ENCODE measurements at regions not wholly inside any gene's neighbourhood (a gene's known extent, or its start where the extent isn't known, plus 50 kb on each side); places are given as distances from the start of the nearest gene placed in this dataset.

DNA sequence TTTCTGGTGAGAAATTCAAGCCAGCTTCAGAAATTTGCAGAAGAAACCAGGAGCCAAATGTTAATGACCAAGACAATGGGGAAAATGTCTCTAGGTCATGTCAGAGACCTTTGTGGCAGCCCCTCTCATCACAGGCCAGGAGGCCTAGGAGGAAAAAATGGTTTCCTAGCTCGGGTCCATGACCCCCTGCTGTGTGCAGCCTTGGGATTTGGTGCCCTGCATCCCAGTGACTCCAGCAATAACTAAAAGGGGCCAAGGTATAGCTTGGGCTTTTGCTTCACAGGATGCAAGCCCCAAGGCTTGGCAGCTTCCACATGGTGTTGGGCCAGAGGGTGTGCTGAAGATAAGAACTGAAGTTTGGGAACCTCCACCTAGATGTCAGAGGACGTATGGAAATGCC, 814.7 kb upstream of the SLIT2 start:
- Histone ChIP-seq H3K9me3 (ENCODE audit: control insufficient read depth in 2 of 2, low read length in 2 of 2) (no peaks in the 10 kb centered on the region), H3K4me1 (ENCODE audit: control insufficient read depth, insufficient read depth, low read length) (no peaks in the 10 kb centered on the region), H3K36me3 (ENCODE audit: control insufficient read depth in 2 of 2, insufficient read depth in 2 of 2, low read length in 2 of 2) (no peaks in the 10 kb centered on the region), H3K27ac (ENCODE audit: low read length) (no peak overlapping the region), H3K27me3 (ENCODE audit: control insufficient read depth in 1 of 2, insufficient read depth in 2 of 2, low read length in 2 of 2) (no peaks in the 10 kb centered on the region), H3K4me3 (ENCODE audit: low read length in 2 of 2) (no peak overlapping the region), H3K9ac (ENCODE audit: low read length in 2 of 2) (no peak overlapping the region)

DNA sequence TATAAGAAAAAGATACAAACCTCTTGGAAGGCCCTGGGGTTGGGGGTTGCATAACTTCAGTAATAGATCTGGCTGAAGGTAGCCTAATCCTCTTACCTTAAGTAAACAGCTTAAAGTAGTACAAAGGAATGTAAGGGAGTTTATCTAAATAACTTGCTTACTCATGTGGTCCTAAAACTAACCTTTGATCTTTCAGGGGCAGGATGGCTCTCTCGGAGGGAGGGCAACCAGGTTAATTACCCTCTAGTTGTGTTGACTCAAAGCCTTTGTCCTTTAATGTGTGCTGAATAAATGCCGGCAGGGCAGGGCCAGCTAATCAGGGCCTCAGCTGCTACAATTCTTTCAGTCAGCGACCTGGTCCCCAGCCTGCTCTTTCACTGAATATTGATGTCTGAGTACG, 822.0 kb upstream of the SLIT2 start:
- H3K9ac ChIP-seq (ENCODE audit: low read length in 2 of 2) = no peak overlapping the region

DNA sequence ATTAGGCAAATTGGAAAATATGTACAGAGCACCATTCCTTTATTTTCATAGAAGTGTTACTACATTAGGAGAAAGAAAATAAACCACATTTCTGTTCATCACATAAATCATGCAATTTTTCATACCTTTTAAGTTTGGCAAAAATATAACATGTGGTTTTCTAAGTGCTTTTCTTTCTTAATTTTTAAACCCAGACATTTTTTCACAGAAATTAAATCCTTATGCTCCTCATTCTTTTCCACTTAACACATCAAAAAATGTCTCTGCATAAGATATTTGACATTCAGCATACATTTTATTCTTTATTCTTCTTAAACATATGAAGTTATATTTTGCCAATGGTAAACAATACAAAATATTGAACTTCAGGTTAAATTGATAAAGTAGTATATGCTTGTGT, 826.6 kb upstream of the SLIT2 start:
- Histone ChIP-seq H3K9ac (ENCODE audit: low read length in 2 of 2) (no peak overlapping the region), H3K9me3 (ENCODE audit: control insufficient read depth in 2 of 2, low read length in 2 of 2) (peaks cover 0 to 9% of the 10 kb centered on the region in 2 donors), H3K27ac (ENCODE audit: low read length) (no peak overlapping the region), H3K27me3 (ENCODE audit: control insufficient read depth in 1 of 2, insufficient read depth in 2 of 2, low read length in 2 of 2) (no peaks in the 10 kb centered on the region), H3K4me1 (ENCODE audit: control insufficient read depth, insufficient read depth, low read length) (no peaks in the 10 kb centered on the region), H3K36me3 (ENCODE audit: control insufficient read depth in 2 of 2, insufficient read depth in 2 of 2, low read length in 2 of 2) (no peaks in the 10 kb centered on the region), H3K4me3 (ENCODE audit: low read length in 2 of 2) (no peak overlapping the region)

More for the DNA sequence above, 822.0 kb upstream of the SLIT2 start:
- H3K9me3 ChIP-seq (ENCODE audit: control insufficient read depth in 2 of 2, low read length in 2 of 2) = peaks cover 0 to 9% of the 10 kb centered on the region in 2 donors
- H3K36me3 ChIP-seq (ENCODE audit: control insufficient read depth in 2 of 2, insufficient read depth in 2 of 2, low read length in 2 of 2) = no peaks in the 10 kb centered on the region
- H3K27me3 ChIP-seq (ENCODE audit: control insufficient read depth in 1 of 2, insufficient read depth in 2 of 2, low read length in 2 of 2) = no peaks in the 10 kb centered on the region
- H3K27ac ChIP-seq (ENCODE audit: low read length) = no peak overlapping the region
- no peaks in the 10 kb centered on the region for H3K4me1 ChIP-seq (ENCODE audit: control insufficient read depth, insufficient read depth, low read length)
- no peak overlapping the region for H3K4me3 ChIP-seq (ENCODE audit: low read length in 2 of 2)

DNA sequence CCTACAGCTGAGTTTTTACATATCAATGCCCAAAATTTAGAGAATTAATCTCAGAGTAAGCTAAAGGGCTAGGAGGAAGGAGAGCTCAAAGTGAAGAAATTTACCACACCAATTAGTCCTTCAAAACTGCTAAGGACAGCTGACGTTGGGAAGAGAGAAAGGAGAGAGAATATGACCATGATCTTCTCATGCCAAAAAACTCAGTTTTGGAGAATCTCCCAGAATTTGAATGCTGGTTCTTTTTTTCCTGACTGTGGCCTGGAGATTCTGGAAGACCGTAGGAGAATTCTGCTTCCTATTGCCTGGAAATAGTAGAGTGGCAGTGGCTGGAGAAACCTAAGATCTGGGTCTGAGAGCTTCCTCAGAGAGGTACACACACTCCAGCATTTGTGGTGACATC, 834.4 kb upstream of the SLIT2 start:
- Histone ChIP-seq H3K27me3 (ENCODE audit: control insufficient read depth in 1 of 2, insufficient read depth in 2 of 2, low read length in 2 of 2) (no peaks in the 10 kb centered on the region), H3K9ac (ENCODE audit: low read length in 2 of 2) (no peak overlapping the region), H3K4me3 (ENCODE audit: low read length in 2 of 2) (no peak overlapping the region), H3K27ac (ENCODE audit: low read length) (no peak overlapping the region), H3K4me1 (ENCODE audit: control insufficient read depth, insufficient read depth, low read length) (no peaks in the 10 kb centered on the region), H3K9me3 (ENCODE audit: control insufficient read depth in 2 of 2, low read length in 2 of 2) (no peaks in the 10 kb centered on the region), H3K36me3 (ENCODE audit: control insufficient read depth in 2 of 2, insufficient read depth in 2 of 2, low read length in 2 of 2) (no peaks in the 10 kb centered on the region)

DNA sequence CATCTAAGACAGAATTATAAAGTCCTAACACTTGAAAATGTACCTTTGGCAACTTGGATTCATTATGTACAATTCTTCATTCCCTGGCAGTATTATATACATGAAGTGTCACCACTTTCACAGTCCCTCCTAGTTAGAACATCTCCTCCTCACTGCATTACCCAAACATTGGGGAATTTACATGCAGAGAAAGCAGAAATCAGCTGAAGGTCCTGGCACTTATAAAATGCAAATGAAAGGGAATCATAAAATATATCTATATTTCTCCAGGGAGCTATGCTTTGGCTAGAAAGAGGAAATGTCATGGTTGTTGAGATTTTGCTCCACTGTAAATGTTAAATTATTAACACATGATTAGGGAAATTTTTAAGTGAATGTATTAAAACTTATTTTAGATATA, 835.6 kb upstream of the SLIT2 start:
- no peaks in the 10 kb centered on the region for H3K9me3 ChIP-seq (ENCODE audit: control insufficient read depth in 2 of 2, low read length in 2 of 2)
- H3K27me3 ChIP-seq (ENCODE audit: control insufficient read depth in 1 of 2, insufficient read depth in 2 of 2, low read length in 2 of 2) = no peaks in the 10 kb centered on the region
- no peaks in the 10 kb centered on the region for H3K36me3 ChIP-seq (ENCODE audit: control insufficient read depth in 2 of 2, insufficient read depth in 2 of 2, low read length in 2 of 2)
- H3K4me1 ChIP-seq (ENCODE audit: control insufficient read depth, insufficient read depth, low read length) = no peaks in the 10 kb centered on the region
- H3K4me3 ChIP-seq (ENCODE audit: low read length in 2 of 2) = no peak overlapping the region
- H3K27ac ChIP-seq (ENCODE audit: low read length) = no peak overlapping the region
- H3K9ac ChIP-seq (ENCODE audit: low read length in 2 of 2) = no peak overlapping the region

DNA sequence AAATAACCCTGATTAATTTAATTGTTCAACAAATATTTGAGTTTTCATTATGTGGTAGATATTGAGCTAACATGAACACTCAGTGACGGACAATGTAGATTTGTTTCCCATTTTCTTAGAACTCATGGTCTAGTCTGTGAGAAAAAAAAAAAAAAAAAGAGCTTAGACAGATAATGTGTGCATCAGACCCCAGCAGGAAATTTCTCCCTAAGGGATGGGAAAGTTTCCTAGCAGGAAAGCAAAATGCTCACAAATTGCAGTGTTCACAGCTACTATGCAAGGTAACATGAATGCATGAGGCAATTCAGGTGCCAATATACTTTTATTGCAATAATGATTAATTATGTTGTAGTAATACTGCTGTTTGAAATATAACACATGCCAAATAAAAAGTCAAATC, 843.2 kb upstream of the SLIT2 start:
- Histone ChIP-seq H3K9me3 (ENCODE audit: control insufficient read depth in 2 of 2, low read length in 2 of 2) (no peaks in the 10 kb centered on the region), H3K9ac (ENCODE audit: low read length in 2 of 2) (no peak overlapping the region), H3K27me3 (ENCODE audit: control insufficient read depth in 1 of 2, insufficient read depth in 2 of 2, low read length in 2 of 2) (no peaks in the 10 kb centered on the region), H3K36me3 (ENCODE audit: control insufficient read depth in 2 of 2, insufficient read depth in 2 of 2, low read length in 2 of 2) (no peaks in the 10 kb centered on the region), H3K4me3 (ENCODE audit: low read length in 2 of 2) (no peak overlapping the region), H3K27ac (ENCODE audit: low read length) (no peak overlapping the region), H3K4me1 (ENCODE audit: control insufficient read depth, insufficient read depth, low read length) (no peaks in the 10 kb centered on the region)

DNA sequence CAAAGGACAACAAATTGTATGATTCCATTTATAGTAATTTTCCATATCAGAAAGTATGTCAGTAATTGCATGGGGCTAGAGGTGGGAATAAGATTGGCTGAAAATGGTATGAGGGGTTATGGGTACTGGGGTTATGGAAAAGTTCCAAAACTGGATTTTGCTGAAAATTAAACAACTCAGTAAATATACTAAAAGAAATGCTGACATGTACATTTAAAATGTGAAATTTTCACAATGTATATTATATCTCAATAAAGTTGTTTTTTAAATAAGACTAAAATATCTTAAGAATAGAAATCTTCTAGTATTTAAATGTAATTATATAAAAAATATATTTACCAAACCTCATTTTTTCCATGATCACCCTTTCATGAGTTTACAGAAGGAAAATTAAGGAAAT, 844.9 kb upstream of the SLIT2 start:
- Histone ChIP-seq H3K4me3 (ENCODE audit: low read length in 2 of 2) (no peak overlapping the region), H3K9ac (ENCODE audit: low read length in 2 of 2) (no peak overlapping the region), H3K4me1 (ENCODE audit: control insufficient read depth, insufficient read depth, low read length) (no peaks in the 10 kb centered on the region), H3K9me3 (ENCODE audit: control insufficient read depth in 2 of 2, low read length in 2 of 2) (no peaks in the 10 kb centered on the region), H3K27ac (ENCODE audit: low read length) (no peak overlapping the region), H3K36me3 (ENCODE audit: control insufficient read depth in 2 of 2, insufficient read depth in 2 of 2, low read length in 2 of 2) (no peaks in the 10 kb centered on the region), H3K27me3 (ENCODE audit: control insufficient read depth in 1 of 2, insufficient read depth in 2 of 2, low read length in 2 of 2) (no peaks in the 10 kb centered on the region)

DNA sequence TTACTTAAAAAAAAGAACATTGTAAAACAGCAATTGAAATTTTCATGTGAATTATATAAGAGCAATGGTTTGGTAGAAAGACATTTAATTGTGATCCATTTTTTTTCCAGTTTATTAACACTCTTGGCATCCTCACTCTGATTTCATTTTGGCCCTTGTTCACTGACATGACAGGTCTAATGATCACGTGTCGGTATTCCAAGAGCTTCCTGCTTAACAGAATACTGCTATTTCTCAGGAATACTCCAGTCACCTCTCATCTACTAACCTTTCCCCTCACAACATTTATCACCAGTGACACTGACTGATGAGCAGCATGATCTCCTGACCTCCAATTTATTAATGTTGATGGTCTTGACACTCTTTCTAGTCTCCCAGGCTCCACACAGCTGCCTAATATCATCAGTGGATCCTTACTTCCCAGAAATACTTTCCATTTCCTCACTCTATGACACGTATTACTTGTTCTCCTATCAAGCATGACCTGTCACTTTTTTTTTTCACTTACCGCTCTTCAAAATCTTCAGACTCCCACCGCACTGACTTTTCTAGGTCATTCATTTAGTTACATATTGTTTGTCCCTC, 847.8 kb upstream of the SLIT2 start:
- Histone ChIP-seq H3K36me3 (ENCODE audit: control insufficient read depth in 2 of 2, insufficient read depth in 2 of 2, low read length in 2 of 2) (no peaks in the 10 kb centered on the region), H3K27me3 (ENCODE audit: control insufficient read depth in 1 of 2, insufficient read depth in 2 of 2, low read length in 2 of 2) (no peaks in the 10 kb centered on the region), H3K9ac (ENCODE audit: low read length in 2 of 2) (no peak overlapping the region), H3K9me3 (ENCODE audit: control insufficient read depth in 2 of 2, low read length in 2 of 2) (no peaks in the 10 kb centered on the region), H3K4me1 (ENCODE audit: control insufficient read depth, insufficient read depth, low read length) (no peaks in the 10 kb centered on the region), H3K27ac (ENCODE audit: low read length) (no peak overlapping the region), H3K4me3 (ENCODE audit: low read length in 2 of 2) (no peak overlapping the region)

DNA sequence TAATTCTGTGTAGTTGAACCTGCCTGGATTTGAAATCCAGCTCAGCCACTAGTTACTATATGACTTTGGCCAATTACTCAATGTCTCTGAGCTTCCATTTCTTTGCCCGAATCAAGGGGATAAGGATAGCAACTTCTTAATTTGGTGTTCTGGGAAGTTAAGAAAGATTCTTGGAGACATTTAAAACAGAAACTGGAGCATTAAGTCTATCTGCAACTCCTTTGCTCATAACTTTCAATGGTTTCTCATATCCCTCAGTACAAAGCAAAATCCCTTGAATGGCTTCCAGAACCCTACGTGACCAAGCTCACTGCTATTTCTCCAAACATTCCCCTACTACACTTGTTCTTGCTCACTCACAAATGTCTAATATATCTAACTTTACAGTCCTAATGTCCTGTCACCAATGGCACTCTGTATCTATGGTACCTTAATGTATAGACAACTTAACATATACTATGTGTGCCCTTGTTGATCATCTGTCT, 849.1 kb upstream of the SLIT2 start:
- Histone ChIP-seq H3K4me3 (ENCODE audit: low read length in 2 of 2) (no peak overlapping the region), H3K27me3 (ENCODE audit: control insufficient read depth in 1 of 2, insufficient read depth in 2 of 2, low read length in 2 of 2) (no peaks in the 10 kb centered on the region), H3K4me1 (ENCODE audit: control insufficient read depth, insufficient read depth, low read length) (no peaks in the 10 kb centered on the region), H3K9ac (ENCODE audit: low read length in 2 of 2) (no peak overlapping the region), H3K9me3 (ENCODE audit: control insufficient read depth in 2 of 2, low read length in 2 of 2) (no peaks in the 10 kb centered on the region), H3K36me3 (ENCODE audit: control insufficient read depth in 2 of 2, insufficient read depth in 2 of 2, low read length in 2 of 2) (no peaks in the 10 kb centered on the region), H3K27ac (ENCODE audit: low read length) (no peak overlapping the region)

DNA sequence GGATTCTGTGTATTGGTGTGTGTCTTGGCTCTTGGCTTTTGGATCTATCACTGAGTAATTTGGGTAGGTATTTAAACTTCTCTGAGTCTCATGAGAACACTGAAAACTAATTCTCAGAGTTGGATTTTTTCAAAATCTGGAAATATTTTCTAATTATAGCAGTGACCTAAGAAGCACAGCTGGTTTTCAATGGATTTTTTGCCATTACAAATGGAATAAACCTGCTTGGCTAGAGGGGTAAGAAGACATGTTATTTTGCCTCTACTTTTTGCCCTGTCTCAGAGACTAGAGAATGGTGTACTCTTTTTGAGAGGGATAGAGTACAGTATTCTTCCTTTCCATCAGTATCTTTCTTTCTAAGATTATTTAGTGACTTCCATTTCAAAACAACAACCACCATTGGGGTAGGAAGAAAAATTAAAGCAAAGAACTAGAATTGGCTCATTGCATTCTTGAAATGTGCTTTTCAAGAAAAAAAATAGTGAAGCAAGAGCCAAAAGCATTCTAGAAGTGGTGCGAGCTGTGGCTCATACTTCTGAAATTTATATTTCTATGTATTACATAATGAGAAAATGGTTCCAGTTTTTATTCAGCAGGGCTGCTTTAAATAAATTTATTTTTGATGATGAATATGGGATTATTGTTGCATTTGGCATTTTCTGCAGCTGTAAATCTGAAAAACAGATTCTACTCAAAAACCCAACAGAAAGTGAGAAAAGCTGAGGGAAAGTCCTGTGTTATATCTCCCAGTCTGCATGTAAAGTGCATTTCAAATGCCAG, 850.2 kb upstream of the SLIT2 start:
- Histone ChIP-seq H3K27ac (ENCODE audit: low read length) (no peak overlapping the region), H3K4me3 (ENCODE audit: low read length in 2 of 2) (no peak overlapping the region), H3K4me1 (ENCODE audit: control insufficient read depth, insufficient read depth, low read length) (no peaks in the 10 kb centered on the region), H3K27me3 (ENCODE audit: control insufficient read depth in 1 of 2, insufficient read depth in 2 of 2, low read length in 2 of 2) (no peaks in the 10 kb centered on the region), H3K9me3 (ENCODE audit: control insufficient read depth in 2 of 2, low read length in 2 of 2) (no peaks in the 10 kb centered on the region), H3K9ac (ENCODE audit: low read length in 2 of 2) (no peak overlapping the region), H3K36me3 (ENCODE audit: control insufficient read depth in 2 of 2, insufficient read depth in 2 of 2, low read length in 2 of 2) (no peaks in the 10 kb centered on the region)

DNA sequence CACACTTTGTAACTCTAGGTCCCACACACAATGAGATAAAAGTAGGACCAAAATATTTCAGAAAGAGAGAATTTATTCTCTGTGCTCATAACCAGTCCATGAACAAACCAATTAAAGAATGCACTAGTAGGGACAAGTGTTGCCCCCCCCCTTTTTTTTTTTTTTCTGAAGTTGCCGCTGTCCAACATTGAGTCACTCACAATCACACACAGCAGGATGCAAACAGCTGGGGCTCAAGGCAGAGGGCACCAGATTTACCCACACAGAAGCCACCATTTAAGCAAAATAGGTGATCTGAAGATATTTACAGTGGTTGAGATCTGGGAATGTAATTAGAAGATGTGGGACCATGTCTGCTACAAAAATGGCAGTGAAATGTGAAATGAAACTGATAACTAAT, 850.9 kb upstream of the SLIT2 start:
- H3K9ac ChIP-seq (ENCODE audit: low read length in 2 of 2) = no peak overlapping the region
- H3K4me1 ChIP-seq (ENCODE audit: control insufficient read depth, insufficient read depth, low read length) = no peaks in the 10 kb centered on the region
- no peaks in the 10 kb centered on the region for H3K36me3 ChIP-seq (ENCODE audit: control insufficient read depth in 2 of 2, insufficient read depth in 2 of 2, low read length in 2 of 2)
- H3K4me3 ChIP-seq (ENCODE audit: low read length in 2 of 2) = no peak overlapping the region
- no peaks in the 10 kb centered on the region for H3K27me3 ChIP-seq (ENCODE audit: control insufficient read depth in 1 of 2, insufficient read depth in 2 of 2, low read length in 2 of 2)
- H3K27ac ChIP-seq (ENCODE audit: low read length) = no peak overlapping the region
- H3K9me3 ChIP-seq (ENCODE audit: control insufficient read depth in 2 of 2, low read length in 2 of 2) = no peaks in the 10 kb centered on the region
